GM19395 (cell line): ENCODE measurements at regions not wholly inside any gene's neighbourhood (a gene's known extent, or its start where the extent isn't known, plus 50 kb on each side); places are given as distances from the start of the nearest gene placed in this dataset.
"Not testable (repeated sequence)": the region's sequence is repeated elsewhere in the genome, so short reads cannot be mapped to it uniquely, and the experiment has no call there.

Experiments
- ATAC-seq: cut with Tn5 transposase; IDR thresholded peaks from one replicate; pipeline ENCODE4 v1.9.1; 2021; ENCODE audit warnings: mild to moderate bottlenecking, moderate library complexity; ENCODE audit not compliant: unreplicated experiment

GRCh38 chr1:147103416-147104155 is 68.7 kb downstream of the PRKAB2 start:
- not testable (repeated sequence) for ATAC-seq

GRCh38 chr1:147099192-147099591 is 73.1 kb downstream of the PRKAB2 start:
- ATAC-seq, result no peak

GRCh38 chr1:147098338-147098973 is 73.8 kb downstream of the PRKAB2 start:
- ATAC-seq, result not testable (repeated sequence)

DNA sequence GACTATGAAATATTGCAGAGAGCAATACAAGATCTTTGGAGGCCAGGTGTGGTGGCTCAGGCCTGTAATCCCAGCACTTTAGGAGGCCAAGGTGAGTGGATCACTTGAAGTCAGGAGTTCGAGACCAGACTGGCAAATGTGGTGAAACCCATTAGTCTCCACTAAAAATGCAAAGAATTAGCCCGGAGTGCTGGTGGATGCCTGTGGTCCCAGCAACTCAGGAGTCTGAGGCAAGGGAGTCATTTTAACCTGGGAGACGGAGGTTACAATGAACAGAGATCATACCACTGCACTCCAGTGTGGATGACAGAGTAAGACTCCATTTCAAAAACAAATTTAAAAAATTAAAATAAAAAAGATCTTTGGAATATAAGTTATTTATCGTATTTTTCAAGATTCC is 76.6 kb downstream of the PRKAB2 start:
- no peak for ATAC-seq

GRCh38 chr1:147091801-147092200 is 80.5 kb downstream of the PRKAB2 start:
- no peak for ATAC-seq

DNA sequence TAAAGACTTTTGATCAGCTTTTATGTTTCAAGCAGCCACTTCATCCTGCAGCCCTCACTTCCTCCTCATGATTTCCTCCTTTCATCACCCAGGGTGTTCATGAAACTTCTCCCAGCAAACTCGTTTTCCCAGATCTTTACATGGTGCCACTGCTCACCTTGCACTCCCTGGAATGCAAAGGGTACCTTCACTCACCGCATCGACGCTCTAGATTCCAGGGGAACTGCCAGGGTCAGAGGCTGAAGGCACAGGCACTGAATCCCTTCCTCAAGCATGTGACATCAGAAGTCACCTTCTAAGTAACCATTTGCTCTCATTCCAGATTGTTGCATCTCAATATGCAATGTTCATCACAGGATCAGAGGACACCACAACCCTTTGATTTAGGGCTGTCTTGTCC is 82.8 kb downstream of the PRKAB2 start:
- ATAC-seq, result no peak

DNA sequence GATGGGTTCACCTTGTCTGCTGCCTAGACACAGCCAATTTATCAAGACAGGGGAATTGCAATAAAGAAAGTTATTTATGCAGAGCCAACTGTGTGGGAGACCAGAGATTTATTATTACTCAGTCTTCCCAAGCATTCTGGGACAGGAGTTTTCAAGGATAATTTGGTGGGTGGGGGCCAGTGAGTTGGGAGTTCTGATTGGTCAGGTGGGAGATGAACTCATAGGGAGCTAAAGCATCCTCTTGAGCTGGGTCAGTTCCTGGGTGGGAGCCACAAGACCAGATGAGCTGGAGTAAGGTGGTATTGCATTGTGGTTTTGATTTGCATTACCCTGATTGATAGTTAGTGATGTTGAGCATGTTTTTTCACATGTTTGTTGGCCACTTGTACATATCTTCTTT is 86.1 kb downstream of the PRKAB2 start:
- ATAC-seq, result no peak

GRCh38 chr1:147084273-147085096 is 87.8 kb downstream of the PRKAB2 start:
- ATAC-seq, result peak; percentile 87

DNA sequence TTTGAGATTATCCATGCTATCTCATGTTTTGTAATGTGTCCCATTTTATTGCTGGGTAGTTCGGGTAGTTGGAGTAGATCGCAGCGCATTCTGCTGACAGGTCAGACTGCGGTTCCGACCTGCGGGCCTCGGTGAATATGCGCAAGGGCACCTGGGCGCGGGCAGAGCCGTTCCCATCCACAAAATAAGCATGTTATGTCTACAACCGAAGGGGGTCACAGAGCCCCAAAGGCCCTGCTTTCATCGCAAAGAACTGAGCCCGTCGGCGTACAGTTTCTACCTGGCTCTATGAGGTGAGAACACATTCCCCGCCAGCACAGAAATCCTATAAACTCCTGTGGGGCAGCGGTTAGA is 88.4 kb downstream of the PRKAB2 start:
- no peak for ATAC-seq

- no peak for ATAC-seq
Measured at GRCh38 chr1:147080671-147081394, 91.4 kb downstream of the PRKAB2 start.

DNA sequence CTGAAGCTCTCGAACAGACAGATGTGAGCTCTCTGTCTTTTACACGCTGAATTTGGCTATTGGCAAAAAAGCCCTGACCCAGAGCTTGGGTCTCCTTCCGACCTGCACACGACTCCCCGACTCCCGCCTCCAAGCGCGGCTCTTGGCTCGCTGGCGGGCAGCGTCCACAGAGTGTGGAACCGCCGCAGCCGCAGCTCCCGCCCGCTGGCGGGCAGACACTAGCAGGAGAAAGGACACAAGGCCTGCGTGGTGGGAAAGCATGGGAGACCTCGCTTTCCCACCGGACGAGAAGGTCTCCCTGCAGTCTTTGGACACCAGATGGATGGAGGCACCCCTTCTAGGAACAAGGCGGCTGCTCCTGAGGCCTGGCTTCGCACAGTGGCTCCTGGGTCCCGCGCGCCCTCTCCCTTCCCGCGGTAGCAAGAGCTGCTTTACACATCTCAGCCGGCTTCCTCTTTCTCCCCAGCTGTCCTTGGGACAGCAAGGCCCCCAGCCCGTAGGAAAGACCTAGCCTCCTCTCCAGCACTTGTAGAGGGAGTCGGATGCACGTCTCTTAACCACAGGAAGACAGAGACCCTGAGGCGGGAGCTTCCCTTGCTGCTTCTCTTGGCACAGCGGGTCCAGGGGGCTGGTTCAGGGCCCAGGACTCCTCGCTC is 92.1 kb downstream of the PRKAB2 start:
- ATAC-seq, result no peak

- ATAC-seq, result no peak
Measured at GRCh38 chr1:147079400-147080005, 92.8 kb downstream of the PRKAB2 start.

- no peak for ATAC-seq
Measured at GRCh38 chr1:147078606-147079399, 93.5 kb downstream of the PRKAB2 start.

GRCh38 chr1:147077936-147078605 is 94.2 kb downstream of the PRKAB2 start:
- no peak for ATAC-seq

DNA sequence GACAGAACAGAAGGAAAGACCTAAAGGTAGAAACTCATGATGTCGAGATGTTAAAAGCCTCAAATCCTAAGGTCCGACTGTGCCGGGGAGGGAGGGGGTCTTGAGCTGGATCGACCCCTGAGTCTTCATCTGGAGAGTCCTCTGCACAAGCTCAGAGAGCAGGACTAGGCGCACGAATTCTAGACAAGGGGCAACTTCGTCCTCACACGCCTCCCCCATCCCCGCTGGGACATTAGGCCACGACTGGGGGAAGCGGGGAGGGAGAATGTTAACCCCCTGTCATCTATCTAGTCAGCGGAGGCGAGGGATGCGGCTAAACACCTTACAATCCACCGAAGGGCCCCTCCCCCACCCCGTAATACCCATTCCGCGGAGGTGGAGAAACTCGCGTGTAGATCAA is 94.7 kb downstream of the PRKAB2 start:
- ATAC-seq, result no peak

DNA sequence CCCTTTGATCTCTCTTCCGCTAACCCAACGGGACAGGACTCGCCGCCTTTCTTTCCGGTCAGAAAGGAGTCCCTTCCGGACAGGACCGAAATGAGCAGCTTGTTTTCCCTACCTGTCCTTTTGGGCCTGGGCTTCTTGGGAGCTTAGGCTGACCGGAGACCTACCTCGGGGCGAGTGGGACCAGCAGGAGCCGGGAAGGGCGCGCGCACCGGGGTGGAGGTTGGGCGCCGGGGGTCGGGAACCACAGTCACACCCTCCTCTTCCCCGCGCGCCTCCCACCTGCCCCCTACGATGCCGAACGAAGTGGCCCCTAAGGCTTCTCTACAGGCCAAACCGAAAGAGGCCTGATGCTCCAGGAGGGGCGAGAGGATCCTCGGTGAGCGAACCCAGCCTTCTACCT is 95.2 kb downstream of the PRKAB2 start:
- ATAC-seq, result no peak

DNA sequence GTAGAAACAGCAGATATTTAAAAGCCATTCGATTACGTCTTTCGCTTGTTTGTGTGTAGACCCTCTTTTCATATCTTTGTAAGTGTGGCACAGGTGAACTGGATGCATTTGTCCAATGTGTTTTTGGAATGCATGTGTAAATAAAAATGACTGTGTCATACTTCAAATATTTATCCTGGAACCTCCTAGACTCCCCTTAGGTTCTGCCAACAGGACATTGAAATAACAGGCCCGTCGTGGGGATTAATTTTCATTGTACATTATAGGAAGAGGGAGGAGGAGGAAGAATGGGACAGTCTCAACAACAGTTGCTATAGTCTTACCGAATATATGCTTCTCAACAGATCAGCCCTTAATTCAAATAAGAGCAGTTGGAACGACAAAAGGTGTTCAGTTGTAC is 95.8 kb downstream of the PRKAB2 start:
- no peak for ATAC-seq

GRCh38 chr1:147072482-147073432 is 99.5 kb downstream of the PRKAB2 start:
- no peak for ATAC-seq
